ENCODE measurements at regions not wholly inside any gene's neighbourhood (a gene's known extent, or its start where the extent isn't known, plus 50 kb on each side); places are given as distances from the start of the nearest gene placed in this dataset.
"Not testable (repeated sequence)": the region's sequence is repeated elsewhere in the genome, so short reads cannot be mapped to it uniquely, and the experiment has no call there.

DNA sequence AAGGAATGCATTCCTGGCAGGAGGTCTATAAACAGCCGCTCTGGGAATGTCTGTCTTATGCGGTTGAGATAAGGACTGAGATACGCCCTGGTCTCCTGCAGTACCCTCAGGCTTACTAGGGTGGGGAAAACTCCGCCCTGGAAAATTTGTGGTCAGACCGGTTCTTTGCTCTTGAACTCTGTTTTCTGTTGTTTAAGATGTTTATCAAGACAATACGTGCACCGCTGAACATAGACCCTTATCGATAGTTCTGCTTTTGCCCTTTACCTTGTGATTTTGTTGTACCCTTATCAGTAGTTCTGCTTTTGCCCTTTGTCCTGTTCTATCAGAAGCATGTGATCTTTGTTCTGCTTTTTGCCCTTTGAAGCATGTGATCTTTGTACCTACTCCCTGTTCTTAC, 71.1 kb upstream of the APBB1IP start:
- TF ChIP-seq, protein P1, sequence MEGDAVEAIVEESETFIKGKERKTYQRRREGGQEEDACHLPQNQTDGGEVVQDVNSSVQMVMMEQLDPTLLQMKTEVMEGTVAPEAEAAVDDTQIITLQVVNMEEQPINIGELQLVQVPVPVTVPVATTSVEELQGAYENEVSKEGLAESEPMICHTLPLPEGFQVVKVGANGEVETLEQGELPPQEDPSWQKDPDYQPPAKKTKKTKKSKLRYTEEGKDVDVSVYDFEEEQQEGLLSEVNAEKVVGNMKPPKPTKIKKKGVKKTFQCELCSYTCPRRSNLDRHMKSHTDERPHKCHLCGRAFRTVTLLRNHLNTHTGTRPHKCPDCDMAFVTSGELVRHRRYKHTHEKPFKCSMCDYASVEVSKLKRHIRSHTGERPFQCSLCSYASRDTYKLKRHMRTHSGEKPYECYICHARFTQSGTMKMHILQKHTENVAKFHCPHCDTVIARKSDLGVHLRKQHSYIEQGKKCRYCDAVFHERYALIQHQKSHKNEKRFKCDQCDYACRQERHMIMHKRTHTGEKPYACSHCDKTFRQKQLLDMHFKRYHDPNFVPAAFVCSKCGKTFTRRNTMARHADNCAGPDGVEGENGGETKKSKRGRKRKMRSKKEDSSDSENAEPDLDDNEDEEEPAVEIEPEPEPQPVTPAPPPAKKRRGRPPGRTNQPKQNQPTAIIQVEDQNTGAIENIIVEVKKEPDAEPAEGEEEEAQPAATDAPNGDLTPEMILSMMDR (conservative IDR thresholded peaks at IDR 0.05; ENCODE audit: low read depth in 2 of 2), result not testable (repeated sequence)
- TF ChIP-seq, protein P2, sequence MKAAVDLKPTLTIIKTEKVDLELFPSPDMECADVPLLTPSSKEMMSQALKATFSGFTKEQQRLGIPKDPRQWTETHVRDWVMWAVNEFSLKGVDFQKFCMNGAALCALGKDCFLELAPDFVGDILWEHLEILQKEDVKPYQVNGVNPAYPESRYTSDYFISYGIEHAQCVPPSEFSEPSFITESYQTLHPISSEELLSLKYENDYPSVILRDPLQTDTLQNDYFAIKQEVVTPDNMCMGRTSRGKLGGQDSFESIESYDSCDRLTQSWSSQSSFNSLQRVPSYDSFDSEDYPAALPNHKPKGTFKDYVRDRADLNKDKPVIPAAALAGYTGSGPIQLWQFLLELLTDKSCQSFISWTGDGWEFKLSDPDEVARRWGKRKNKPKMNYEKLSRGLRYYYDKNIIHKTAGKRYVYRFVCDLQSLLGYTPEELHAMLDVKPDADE (IDR thresholded peaks at IDR 0.05), result not testable (repeated sequence)
- not testable (repeated sequence) for TF ChIP-seq EZH2phosphoT487 (IDR thresholded peaks at IDR 0.05; ENCODE audit: unreplicated experiment); EZH2 (IDR thresholded peaks at IDR 0.05; ENCODE audit: low read depth, unreplicated experiment)

Data from GM23338 (cell line).